ENCODE measurements at regions not wholly inside any gene's neighbourhood (a gene's known extent, or its start where the extent isn't known, plus 50 kb on each side); places are given as distances from the start of the nearest gene placed in this dataset.

DNA sequence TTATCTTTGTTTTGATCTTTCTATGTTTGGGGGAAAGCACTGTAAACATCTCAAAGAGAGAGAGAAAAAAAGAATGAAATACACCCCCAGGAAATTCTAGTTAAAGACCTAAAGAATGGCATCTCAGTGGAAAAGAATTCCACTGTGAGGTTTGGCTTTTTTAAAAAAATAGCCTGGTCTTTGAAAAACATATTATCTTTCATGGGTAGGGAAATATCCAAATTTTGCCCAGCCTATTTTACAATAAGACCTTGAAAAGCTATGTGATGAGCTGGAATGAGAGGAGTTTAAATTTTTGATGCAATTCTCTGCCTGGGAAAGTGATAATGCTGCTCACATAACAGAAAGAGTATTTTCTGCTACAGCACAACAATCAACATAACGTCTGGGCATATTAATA is 348.1 kb upstream of the WWC1 start:
- TF ChIP-seq, protein P1, sequence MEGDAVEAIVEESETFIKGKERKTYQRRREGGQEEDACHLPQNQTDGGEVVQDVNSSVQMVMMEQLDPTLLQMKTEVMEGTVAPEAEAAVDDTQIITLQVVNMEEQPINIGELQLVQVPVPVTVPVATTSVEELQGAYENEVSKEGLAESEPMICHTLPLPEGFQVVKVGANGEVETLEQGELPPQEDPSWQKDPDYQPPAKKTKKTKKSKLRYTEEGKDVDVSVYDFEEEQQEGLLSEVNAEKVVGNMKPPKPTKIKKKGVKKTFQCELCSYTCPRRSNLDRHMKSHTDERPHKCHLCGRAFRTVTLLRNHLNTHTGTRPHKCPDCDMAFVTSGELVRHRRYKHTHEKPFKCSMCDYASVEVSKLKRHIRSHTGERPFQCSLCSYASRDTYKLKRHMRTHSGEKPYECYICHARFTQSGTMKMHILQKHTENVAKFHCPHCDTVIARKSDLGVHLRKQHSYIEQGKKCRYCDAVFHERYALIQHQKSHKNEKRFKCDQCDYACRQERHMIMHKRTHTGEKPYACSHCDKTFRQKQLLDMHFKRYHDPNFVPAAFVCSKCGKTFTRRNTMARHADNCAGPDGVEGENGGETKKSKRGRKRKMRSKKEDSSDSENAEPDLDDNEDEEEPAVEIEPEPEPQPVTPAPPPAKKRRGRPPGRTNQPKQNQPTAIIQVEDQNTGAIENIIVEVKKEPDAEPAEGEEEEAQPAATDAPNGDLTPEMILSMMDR (IDR thresholded peaks at IDR 0.05; ENCODE audit: poor library complexity): no peak
- TF ChIP-seq EZH2phosphoT487 (IDR thresholded peaks at IDR 0.05; ENCODE audit: low read depth, severe bottlenecking, unreplicated experiment) (no peak), EZH2 (IDR thresholded peaks at IDR 0.05; ENCODE audit: borderline replicate concordance) (no peak)

Measured in hepatocyte (in vitro differentiated cells).